Testis (tissue), 2 donors: ENCODE measurements at regions not wholly inside any gene's neighbourhood (a gene's known extent, or its start where the extent isn't known, plus 50 kb on each side); places are given as distances from the start of the nearest gene placed in this dataset.

Source experiments
- POLR2A ChIP-seq: fragments of 450-650 bp; IDR thresholded peaks from one replicate; pipeline ENCODE4 v1.6.1; 2017; ENCODE audit warnings: antibody characterized with exemption, mild to moderate bottlenecking, moderate library complexity
- TF ChIP-seq, protein P1 (sequence below), 3 experiments: fragments of 450-650 bp in 2 of 3; fragments of 200-600 bp in 1 of 3; sonication (generic) in 1 of 3; IDR thresholded peaks; one replicate each; pipeline ENCODE4 v1.5.1; 2016 to 2019; ENCODE audit warnings: antibody characterized with exemption in 3 of 3, mild to moderate bottlenecking in 2 of 3, moderate library complexity in 1 of 3

DNA sequence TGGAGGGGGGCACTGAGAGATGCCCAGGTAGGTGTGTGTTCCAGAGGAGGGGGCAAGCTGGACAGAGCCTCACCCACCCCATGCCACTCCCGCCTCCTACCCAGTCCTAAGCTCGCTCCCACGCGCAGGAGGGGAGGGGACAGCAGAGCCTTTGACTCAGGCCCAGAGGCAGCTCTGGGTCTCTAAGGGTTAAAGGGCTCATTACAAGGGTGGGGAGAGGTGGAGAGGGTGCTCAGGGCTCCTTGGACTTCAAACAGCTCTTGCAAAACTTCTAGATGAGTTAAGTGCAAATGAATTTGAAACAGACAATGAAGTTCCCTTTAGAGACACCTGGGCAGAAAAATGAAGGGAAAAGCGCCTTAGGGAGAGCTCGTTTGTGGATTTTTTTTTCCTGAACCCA lies 104.2 kb upstream of the CASZ1 start:
- no peak for TF ChIP-seq POLR2A
- TF ChIP-seq, protein P1, sequence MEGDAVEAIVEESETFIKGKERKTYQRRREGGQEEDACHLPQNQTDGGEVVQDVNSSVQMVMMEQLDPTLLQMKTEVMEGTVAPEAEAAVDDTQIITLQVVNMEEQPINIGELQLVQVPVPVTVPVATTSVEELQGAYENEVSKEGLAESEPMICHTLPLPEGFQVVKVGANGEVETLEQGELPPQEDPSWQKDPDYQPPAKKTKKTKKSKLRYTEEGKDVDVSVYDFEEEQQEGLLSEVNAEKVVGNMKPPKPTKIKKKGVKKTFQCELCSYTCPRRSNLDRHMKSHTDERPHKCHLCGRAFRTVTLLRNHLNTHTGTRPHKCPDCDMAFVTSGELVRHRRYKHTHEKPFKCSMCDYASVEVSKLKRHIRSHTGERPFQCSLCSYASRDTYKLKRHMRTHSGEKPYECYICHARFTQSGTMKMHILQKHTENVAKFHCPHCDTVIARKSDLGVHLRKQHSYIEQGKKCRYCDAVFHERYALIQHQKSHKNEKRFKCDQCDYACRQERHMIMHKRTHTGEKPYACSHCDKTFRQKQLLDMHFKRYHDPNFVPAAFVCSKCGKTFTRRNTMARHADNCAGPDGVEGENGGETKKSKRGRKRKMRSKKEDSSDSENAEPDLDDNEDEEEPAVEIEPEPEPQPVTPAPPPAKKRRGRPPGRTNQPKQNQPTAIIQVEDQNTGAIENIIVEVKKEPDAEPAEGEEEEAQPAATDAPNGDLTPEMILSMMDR (IDR thresholded peaks at IDR 0.05) = no peak
